CD8-positive, alpha-beta memory T cell (primary cell): ENCODE measurements at regions not wholly inside any gene's neighbourhood (a gene's known extent, or its start where the extent isn't known, plus 50 kb on each side); places are given as distances from the start of the nearest gene placed in this dataset.
A peak's percentile ranks its signal among the peaks of the same experiment; 100 is the strongest.
"Not testable (repeated sequence)": the region's sequence is repeated elsewhere in the genome, so short reads cannot be mapped to it uniquely, and the experiment has no call there.

Experiments used
- CTCF ChIA-PET: fragments of 350-600 bp; sonication (Branson Sonifier 250); formaldehyde crosslinking; loops from one replicate; lab custom pipeline; 2021; ENCODE audit warnings: antibody characterized with exemption; lab: Charles Lee
- POLR2A ChIA-PET: fragments of 350-600 bp; sonication (Branson Sonifier 250); formaldehyde crosslinking; loops from one replicate; lab custom pipeline; 2021; ENCODE audit warnings: antibody characterized with exemption; lab: Charles Lee
- DNase-seq, 5 donors: peaks; one replicate each; pipeline versions ENCODE4 v3.0.0 to v3.0.0-alpha.2; 2020 to 2022; ENCODE audit warnings: mixed read lengths in 1 of 5
- H3K27ac ChIP-seq: one replicate; pipeline ENCODE4 v1.7.0; 2013; ENCODE audit warnings: low read depth, mild to moderate bottlenecking, low read length, moderate library complexity
- H3K27me3 ChIP-seq: 2 replicates; pipeline ENCODE4 v1.7.0; 2013; ENCODE audit warnings: low read length, mild to moderate bottlenecking; ENCODE audit not compliant: insufficient read depth, poor library complexity, severe bottlenecking
- H3K36me3 ChIP-seq: 2 replicates; pipeline ENCODE4 v1.7.0; 2013; ENCODE audit warnings: mild to moderate bottlenecking, low read length, moderate library complexity; ENCODE audit not compliant: insufficient read depth
- H3K4me1 ChIP-seq: 2 replicates; pipeline ENCODE4 v1.7.0; 2013; ENCODE audit warnings: mild to moderate bottlenecking, low read length, moderate library complexity; ENCODE audit not compliant: insufficient read depth
- H3K4me3 ChIP-seq: 2 replicates; pipeline ENCODE4 v1.7.0; 2013; ENCODE audit warnings: mild to moderate bottlenecking, low read length
- H3K9me3 ChIP-seq: 2 replicates; pipeline ENCODE4 v1.7.0; 2013; ENCODE audit warnings: mild to moderate bottlenecking, low read length
- H3K27ac Mint-ChIP-seq, 8 donors: one replicate each; pipeline ENCODE4 v1.8.0; 2020 to 2021; ENCODE audit warnings: mixed read lengths in 8 of 8, mild to moderate bottlenecking in 6 of 8, inconsistent platforms in 3 of 8, moderate library complexity in 3 of 8
- H3K27me3 Mint-ChIP-seq, 2 donors: one replicate each; pipeline ENCODE4 v1.8.0; 2020 to 2021; ENCODE audit warnings: mixed read lengths in 2 of 2, mild to moderate bottlenecking in 1 of 2, moderate library complexity in 1 of 2
- H3K36me3 Mint-ChIP-seq, 3 donors: one replicate each; pipeline ENCODE4 v1.8.0; 2020 to 2021; ENCODE audit warnings: mixed read lengths in 3 of 3, inconsistent platforms in 1 of 3, mild to moderate bottlenecking in 1 of 3
- H3K4me1 Mint-ChIP-seq, 3 donors: one replicate each; pipeline ENCODE4 v1.8.0; 2020 to 2021; ENCODE audit warnings: mixed read lengths in 3 of 3, inconsistent platforms in 1 of 3, mild to moderate bottlenecking in 1 of 3
- H3K4me3 Mint-ChIP-seq, 7 donors: one replicate each; pipeline ENCODE4 v1.8.0; 2020 to 2021; ENCODE audit warnings: mixed read lengths in 7 of 7, mild to moderate bottlenecking in 6 of 7, moderate library complexity in 4 of 7, inconsistent platforms in 2 of 7
- H3K9me3 Mint-ChIP-seq, 5 donors: one replicate each; pipeline ENCODE4 v1.8.0; 2020 to 2022; ENCODE audit warnings: mixed read lengths in 5 of 5, mild to moderate bottlenecking in 3 of 5, moderate library complexity in 2 of 5, inconsistent platforms in 1 of 5

GRCh38 chr6:27172524-27173231 lies 74.8 kb upstream of the PRSS16 start:
- Mint-ChIP-seq H3K4me1 (peaks cover 8 to 15% (median 12%) of the 10 kb centered on the region in 3 donors), H3K27me3 (peaks cover 0 to 19% of the 10 kb centered on the region in 2 donors), H3K4me3 (peak overlapping the region in 1 of 7 donors; percentile 5), H3K27ac (peak overlapping the region in 1 of 8 donors; percentile 24)
- H3K9me3 ChIP-seq, H3K4me3 ChIP-seq, H3K36me3 Mint-ChIP-seq, H3K36me3 ChIP-seq, DNase-seq, H3K4me1 ChIP-seq, H3K27me3 ChIP-seq, H3K9me3 Mint-ChIP-seq, POLR2A ChIA-PET: not testable (repeated sequence)
- CTCF ChIA-PET = interaction anchor here (0.7 to 0.8 kb wide), 2 partner anchors 10 to 572 kb away, joined by 3 read pairs; no protein-coding TSS in a partner anchor
- peak overlapping the region; percentile 41 for H3K27ac ChIP-seq

- H3K4me1 Mint-ChIP-seq = peaks cover 9 to 20% (median 13%) of the 10 kb centered on the region in 3 donors
- CTCF ChIA-PET = interaction anchor here (0.7 to 0.8 kb wide), 2 partner anchors 10 to 573 kb away, joined by 3 read pairs; no protein-coding TSS in a partner anchor
- DNase-seq, H3K36me3 ChIP-seq, POLR2A ChIA-PET, H3K4me3 Mint-ChIP-seq, H3K4me1 ChIP-seq, H3K9me3 ChIP-seq, H3K9me3 Mint-ChIP-seq, H3K27me3 ChIP-seq, H3K4me3 ChIP-seq: not testable (repeated sequence)
- H3K27ac ChIP-seq = peak overlapping the region; percentile 41
- H3K27ac Mint-ChIP-seq = peak overlapping the region in 1 of 8 donors; percentile 24
- H3K36me3 Mint-ChIP-seq = peaks cover 0 to 12% (median 1%) of the 10 kb centered on the region in 3 donors
- peaks cover 0 to 24% of the 10 kb centered on the region in 2 donors for H3K27me3 Mint-ChIP-seq
Observed at GRCh38 chr6:27173232-27173601, 74.3 kb upstream of the PRSS16 start.

GRCh38 chr6:27174958-27175357 lies 72.5 kb upstream of the PRSS16 start:
- POLR2A ChIA-PET = no interaction called here
- Mint-ChIP-seq H3K4me3 (peak overlapping the region in 1 of 7 donors; percentile 33), H3K9me3 (peaks cover 0 to 6% (median 2%) of the 10 kb centered on the region in 5 donors)

GRCh38 chr6:27176096-27176495 lies 71.4 kb upstream of the PRSS16 start:
- H3K27me3 ChIP-seq = no peaks in the 10 kb centered on the region
- Mint-ChIP-seq H3K36me3 (peaks cover 0 to 12% (median 1%) of the 10 kb centered on the region in 3 donors), H3K9me3 (peaks cover 0 to 6% (median 2%) of the 10 kb centered on the region in 5 donors), H3K27me3 (peaks cover 3 to 21% of the 10 kb centered on the region in 2 donors), H3K4me3 (peak overlapping the region; percentile 93 to 100 (median 97)), H3K27ac (peak overlapping the region in 5 of 8 donors; percentile 76 to 100 (median 93)), H3K4me1 (peaks cover 12 to 26% (median 16%) of the 10 kb centered on the region in 3 donors)
- H3K27ac ChIP-seq = no peak overlapping the region
- no peaks in the 10 kb centered on the region for H3K9me3 ChIP-seq
- no peaks in the 10 kb centered on the region for H3K4me1 ChIP-seq
- DNase-seq = peak in 3 of 5 donors; percentile 20 to 51 (median 36)
- CTCF ChIA-PET = interaction anchor here (0.9 to 3.3 kb wide), 8 partner anchors 11 to 721 kb away, joined by 3 to 26 read pairs (median 14); a partner anchor contains a TSS
- POLR2A ChIA-PET = interaction anchor here (0.5 to 1.9 kb wide), 4 partner anchors 44 to 1156 kb away, joined by 3 to 8 read pairs (median 5); a partner anchor contains a TSS
- H3K36me3 ChIP-seq = no peaks in the 10 kb centered on the region
- no peak overlapping the region for H3K4me3 ChIP-seq

More at GRCh38 chr6:27174958-27175357, 72.5 kb upstream of the PRSS16 start:
- DNase-seq = no peak
- no peaks in the 10 kb centered on the region for H3K27me3 ChIP-seq
- Mint-ChIP-seq H3K36me3 (peaks cover 0 to 12% (median 1%) of the 10 kb centered on the region in 3 donors), H3K27ac (peak overlapping the region in 1 of 8 donors; percentile 42), H3K27me3 (peaks cover 0 to 26% of the 10 kb centered on the region in 2 donors), H3K4me1 (peaks cover 12 to 26% (median 16%) of the 10 kb centered on the region in 3 donors)
- CTCF ChIA-PET = no interaction called here
- no peaks in the 10 kb centered on the region for H3K36me3 ChIP-seq
- H3K4me3 ChIP-seq = no peak overlapping the region
- no peaks in the 10 kb centered on the region for H3K9me3 ChIP-seq
- no peaks in the 10 kb centered on the region for H3K4me1 ChIP-seq
- H3K27ac ChIP-seq = no peak overlapping the region

- Histone ChIP-seq H3K27me3 (no peaks in the 10 kb centered on the region), H3K4me3 (peak overlapping the region; percentile 100), H3K27ac (peak overlapping the region; percentile 89), H3K9me3 (no peaks in the 10 kb centered on the region), H3K4me1 (no peaks in the 10 kb centered on the region), H3K36me3 (no peaks in the 10 kb centered on the region)
- peaks cover 3 to 19% of the 10 kb centered on the region in 2 donors for H3K27me3 Mint-ChIP-seq
- H3K9me3 Mint-ChIP-seq = peaks cover 0 to 6% (median 2%) of the 10 kb centered on the region in 5 donors
- ChIA-PET CTCF (interaction anchor here (0.6 to 3.3 kb wide), 26 partner anchors 8 to 954 kb away, joined by 3 to 26 read pairs (median 4); a partner anchor contains a TSS), POLR2A (interaction anchor here (0.5 to 2.5 kb wide), 23 partner anchors 18 to 1708 kb away, joined by 3 to 13 read pairs (median 4); a partner anchor contains a TSS)
- peak overlapping the region; percentile 93 to 100 (median 97) for H3K4me3 Mint-ChIP-seq
- H3K36me3 Mint-ChIP-seq = peaks cover 0 to 12% (median 0%) of the 10 kb centered on the region in 3 donors
- H3K4me1 Mint-ChIP-seq = peaks cover 12 to 26% (median 16%) of the 10 kb centered on the region in 3 donors
- DNase-seq = peak; percentile 56 to 83 (median 75)
- H3K27ac Mint-ChIP-seq = peak overlapping the region; percentile 4 to 100 (median 92)
Observed at GRCh38 chr6:27176523-27177484, 70.7 kb upstream of the PRSS16 start.

GRCh38 chr6:27177485-27178406 lies 69.8 kb upstream of the PRSS16 start:
- Histone ChIP-seq H3K36me3 (no peaks in the 10 kb centered on the region), H3K27me3 (no peaks in the 10 kb centered on the region), H3K4me1 (no peaks in the 10 kb centered on the region), H3K9me3 (no peaks in the 10 kb centered on the region), H3K4me3 (peak overlapping the region; percentile 100), H3K27ac (peak overlapping the region; percentile 89)
- Mint-ChIP-seq H3K27ac (peak overlapping the region; percentile 75 to 100 (median 92)), H3K27me3 (peaks cover 3 to 18% of the 10 kb centered on the region in 2 donors), H3K4me1 (peaks cover 12 to 26% (median 16%) of the 10 kb centered on the region in 3 donors), H3K4me3 (peak overlapping the region; percentile 93 to 100 (median 97)), H3K9me3 (peaks cover 0 to 6% (median 2%) of the 10 kb centered on the region in 5 donors), H3K36me3 (peaks cover 0 to 12% (median 0%) of the 10 kb centered on the region in 3 donors)
- peak; percentile 56 to 80 (median 71) for DNase-seq
- ChIA-PET POLR2A (interaction anchor here (0.6 to 2.5 kb wide), 21 partner anchors 11 to 1707 kb away, joined by 3 to 13 read pairs (median 5); a partner anchor contains a TSS), CTCF (interaction anchor here (0.7 to 3.3 kb wide), 24 partner anchors 9 to 855 kb away, joined by 3 to 26 read pairs (median 4); a partner anchor contains a TSS)
